ENCODE measurements at regions not wholly inside any gene's neighbourhood (a gene's known extent, or its start where the extent isn't known, plus 50 kb on each side); places are given as distances from the start of the nearest gene placed in this dataset.

DNA sequence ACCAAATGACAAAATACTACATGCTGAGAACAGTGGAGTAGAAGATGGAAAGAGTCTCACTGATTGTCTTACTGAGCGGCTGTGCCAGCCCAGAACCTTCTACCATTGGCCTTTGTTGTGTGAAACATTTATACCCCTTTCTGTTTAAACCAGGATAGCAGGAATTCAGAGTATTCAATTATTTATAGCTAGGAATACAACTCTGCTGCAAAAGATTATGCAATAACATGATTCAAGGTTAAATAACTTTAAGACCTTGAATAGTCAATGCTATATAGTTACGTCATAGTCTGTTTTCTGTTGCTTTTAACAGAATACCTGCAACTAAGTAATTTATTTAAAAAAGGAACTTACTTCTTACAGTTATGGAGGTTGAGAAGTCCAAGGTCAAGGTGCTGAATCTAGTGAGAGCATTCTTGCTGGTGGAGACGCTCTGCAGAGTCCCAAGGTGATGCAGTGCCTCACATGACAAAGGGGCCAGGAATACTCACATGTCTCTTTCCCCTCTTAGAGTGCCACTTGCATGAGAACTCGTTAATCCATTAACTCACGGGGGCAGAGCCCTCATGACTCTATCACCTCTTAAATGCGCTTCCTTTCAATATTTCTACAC is 371.8 kb downstream of the MDFIC start:
- Histone ChIP-seq H3K4me3 (ENCODE audit: low read depth, low read length, poor library complexity, severe bottlenecking) (no peak overlapping the region), H3K9me3 (ENCODE audit: low read length) (no peaks in the 10 kb centered on the region), H3K79me2 (ENCODE audit: insufficient read depth, low read length) (no peaks in the 10 kb centered on the region), H3K9ac (ENCODE audit: low read length) (no peak overlapping the region), H3K27me3 (ENCODE audit: insufficient read depth, low read length) (no peaks in the 10 kb centered on the region), H3F3A (ENCODE audit: insufficient read depth, low read length) (no peaks in the 10 kb centered on the region), H2AFZ (ENCODE audit: low read length) (no peak overlapping the region), H3K4me1 (ENCODE audit: insufficient read depth, low read length, severe bottlenecking) (no peaks in the 10 kb centered on the region), H3K27ac (ENCODE audit: low read depth, low read length, poor library complexity, severe bottlenecking) (no peak overlapping the region), H3K9me2 (ENCODE audit: low read depth, low read length) (no peaks in the 10 kb centered on the region), H3K4me2 (ENCODE audit: low read length) (no peak overlapping the region), H3K36me3 (ENCODE audit: insufficient read depth, low read length) (no peaks in the 10 kb centered on the region), H4K20me1 (ENCODE audit: insufficient read depth, low read length) (no peaks in the 10 kb centered on the region; the same call in 1 of the 2 replicates)
- TF ChIP-seq, protein P1, sequence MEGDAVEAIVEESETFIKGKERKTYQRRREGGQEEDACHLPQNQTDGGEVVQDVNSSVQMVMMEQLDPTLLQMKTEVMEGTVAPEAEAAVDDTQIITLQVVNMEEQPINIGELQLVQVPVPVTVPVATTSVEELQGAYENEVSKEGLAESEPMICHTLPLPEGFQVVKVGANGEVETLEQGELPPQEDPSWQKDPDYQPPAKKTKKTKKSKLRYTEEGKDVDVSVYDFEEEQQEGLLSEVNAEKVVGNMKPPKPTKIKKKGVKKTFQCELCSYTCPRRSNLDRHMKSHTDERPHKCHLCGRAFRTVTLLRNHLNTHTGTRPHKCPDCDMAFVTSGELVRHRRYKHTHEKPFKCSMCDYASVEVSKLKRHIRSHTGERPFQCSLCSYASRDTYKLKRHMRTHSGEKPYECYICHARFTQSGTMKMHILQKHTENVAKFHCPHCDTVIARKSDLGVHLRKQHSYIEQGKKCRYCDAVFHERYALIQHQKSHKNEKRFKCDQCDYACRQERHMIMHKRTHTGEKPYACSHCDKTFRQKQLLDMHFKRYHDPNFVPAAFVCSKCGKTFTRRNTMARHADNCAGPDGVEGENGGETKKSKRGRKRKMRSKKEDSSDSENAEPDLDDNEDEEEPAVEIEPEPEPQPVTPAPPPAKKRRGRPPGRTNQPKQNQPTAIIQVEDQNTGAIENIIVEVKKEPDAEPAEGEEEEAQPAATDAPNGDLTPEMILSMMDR (IDR thresholded peaks at IDR 0.05; ENCODE audit: low read length): no peak
- no peak for TF ChIP-seq EZH2 (IDR thresholded peaks at IDR 0.05; ENCODE audit: borderline replicate concordance, low read length)

DNA sequence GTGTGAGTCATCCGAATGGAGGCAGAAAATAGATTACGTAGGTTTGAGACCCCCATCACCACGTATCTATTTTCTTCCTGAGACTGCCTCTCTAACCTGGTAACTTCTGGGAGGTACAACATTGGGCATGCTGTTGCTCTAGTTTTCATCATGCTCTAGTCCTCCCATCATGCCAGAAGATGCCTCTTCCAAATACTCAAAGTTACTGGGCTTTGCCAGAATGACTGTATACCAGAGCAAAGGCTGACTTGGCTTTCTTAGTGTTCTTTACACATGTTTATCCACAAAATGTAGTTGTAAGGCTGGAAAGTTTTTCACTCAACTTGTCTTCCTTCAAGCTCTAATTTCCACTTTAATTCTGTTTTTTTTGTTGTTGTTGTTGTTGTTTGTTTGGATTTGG is 370.5 kb downstream of the MDFIC start:
- Histone ChIP-seq H3K36me3 (ENCODE audit: insufficient read depth, low read length) (no peaks in the 10 kb centered on the region), H2AFZ (ENCODE audit: low read length) (no peak overlapping the region), H3K9ac (ENCODE audit: low read length) (no peak overlapping the region), H3F3A (ENCODE audit: insufficient read depth, low read length) (no peaks in the 10 kb centered on the region), H3K9me2 (ENCODE audit: low read depth, low read length) (no peaks in the 10 kb centered on the region), H3K27ac (ENCODE audit: low read depth, low read length, poor library complexity, severe bottlenecking) (no peak overlapping the region), H3K27me3 (ENCODE audit: insufficient read depth, low read length) (no peaks in the 10 kb centered on the region), H3K4me3 (ENCODE audit: low read depth, low read length, poor library complexity, severe bottlenecking) (no peak overlapping the region), H3K4me1 (ENCODE audit: insufficient read depth, low read length, severe bottlenecking) (no peaks in the 10 kb centered on the region), H3K9me3 (ENCODE audit: low read length) (no peaks in the 10 kb centered on the region), H3K79me2 (ENCODE audit: insufficient read depth, low read length) (no peaks in the 10 kb centered on the region), H4K20me1 (ENCODE audit: insufficient read depth, low read length) (no peaks in the 10 kb centered on the region; the same call in 1 of the 2 replicates), H3K4me2 (ENCODE audit: low read length) (no peak overlapping the region)
- no peak for TF ChIP-seq EZH2 (IDR thresholded peaks at IDR 0.05; ENCODE audit: borderline replicate concordance, low read length)
- TF ChIP-seq, protein P1 (IDR thresholded peaks at IDR 0.05; ENCODE audit: low read length): no peak

- Histone ChIP-seq H3K4me2 (ENCODE audit: low read length) (no peak overlapping the region), H4K20me1 (ENCODE audit: insufficient read depth, low read length) (no peaks in the 10 kb centered on the region; the same call in 1 of the 2 replicates), H3K9me2 (ENCODE audit: low read depth, low read length) (no peaks in the 10 kb centered on the region), H3K36me3 (ENCODE audit: insufficient read depth, low read length) (no peaks in the 10 kb centered on the region), H3K27me3 (ENCODE audit: insufficient read depth, low read length) (no peaks in the 10 kb centered on the region), H3F3A (ENCODE audit: insufficient read depth, low read length) (no peaks in the 10 kb centered on the region), H3K9ac (ENCODE audit: low read length) (no peak overlapping the region), H3K4me3 (ENCODE audit: low read depth, low read length, poor library complexity, severe bottlenecking) (no peak overlapping the region), H3K9me3 (ENCODE audit: low read length) (no peaks in the 10 kb centered on the region), H3K27ac (ENCODE audit: low read depth, low read length, poor library complexity, severe bottlenecking) (no peak overlapping the region), H3K79me2 (ENCODE audit: insufficient read depth, low read length) (no peaks in the 10 kb centered on the region), H3K4me1 (ENCODE audit: insufficient read depth, low read length, severe bottlenecking) (no peaks in the 10 kb centered on the region), H2AFZ (ENCODE audit: low read length) (no peak overlapping the region)
- TF ChIP-seq, protein P1 (IDR thresholded peaks at IDR 0.05; ENCODE audit: low read length): no peak
- TF ChIP-seq EZH2 (IDR thresholded peaks at IDR 0.05; ENCODE audit: borderline replicate concordance, low read length): no peak
Observed at GRCh38 chr7:115289971-115290370, 368.1 kb downstream of the MDFIC start.

All from OCI-LY1 (cell line).